K562 (cell line): ENCODE measurements at regions not wholly inside any gene's neighbourhood (a gene's known extent, or its start where the extent isn't known, plus 50 kb on each side); places are given as distances from the start of the nearest gene placed in this dataset.

ENCODE experiments used
- ATAC-seq: fragments of 200-7000 bp; cut with Tn5 transposase; 3 replicates; pipeline ENCODE4 v1.9.1; 2020; ENCODE audit warnings: moderate library complexity
- BruUV-seq: library from RNA; stranded (reverse); fragments of 400-500 nt; replicated peaks from 2 replicates; lab custom pipeline; 2021; lab: Mats Ljungman, UMichigan
- CTCF ChIA-PET: fragments of 300-600 bp; formaldehyde crosslinking; extraction: SDS; loops from one replicate; lab custom pipeline; 2021; ENCODE audit warnings: low intra/inter-chr PET ratio; lab: Yijun Ruan, JAX
- POLR2A ChIA-PET: fragments of 300-600, 350-650 bp; sonication (Branson Sonifier 250); formaldehyde crosslinking; extraction: SDS; loops from one replicate; lab custom pipeline; 2021; ENCODE audit warnings: antibody characterized with exemption, inconsistent platforms; lab: Yijun Ruan, JAX
- DNase-seq, 4 experiments: peaks; one replicate each; pipeline versions ENCODE4 v3.0.0 to v3.0.0-alpha.2; 2011 to 2018; ENCODE audit warnings: low spot score in 3 of 4, mixed read lengths in 3 of 4; ENCODE audit errors: extremely low read depth in 1 of 4
- FAIRE-seq: peaks from 2 replicates; lab custom pipeline; 2011; peaks lifted over from hg19 to GRCh38; lab: Jason Lieb, UNC
- H2AFZ ChIP-seq: 2 replicates; pipeline ENCODE4 v1.6.0; 2011; ENCODE audit warnings: low read depth, low read length, control low read depth, inconsistent platforms
- H3K27ac ChIP-seq: fragments of 200-600 bp; 3 replicates; pipeline ENCODE4 v1.8.0; 2011; ENCODE audit warnings: low read depth, mild to moderate bottlenecking, control low read depth, inconsistent platforms, low read length, moderate library complexity, mixed read lengths; ENCODE audit errors: extremely low read depth
- H3K27me3 ChIP-seq, 2 experiments: fragments of 300-600 bp in 1 of 2; 2 replicates in 1 of 2; 3 replicates in 1 of 2; pipeline versions ENCODE4 v1.6.0 to v1.8.0; 2011; ENCODE audit warnings: inconsistent platforms in 2 of 2, low read length in 2 of 2, mild to moderate bottlenecking in 1 of 2, mixed read lengths in 1 of 2, moderate library complexity in 1 of 2; ENCODE audit not compliant: control insufficient read depth in 2 of 2, insufficient read depth in 2 of 2
- H3K36me3 ChIP-seq: fragments of 300-600 bp; 3 replicates; pipeline ENCODE4 v1.8.0; 2011; ENCODE audit warnings: mild to moderate bottlenecking, low read length, inconsistent platforms; ENCODE audit not compliant: control insufficient read depth, insufficient read depth
- H3K4me1 ChIP-seq, 2 experiments: fragments of 200-600 bp in 1 of 2; replicated peaks in 1 of 2; 2 replicates in 1 of 2; 3 replicates in 1 of 2; pipeline versions ENCODE4 v1.5.1 to v1.8.0; 2011; ENCODE audit warnings: inconsistent platforms in 2 of 2, low read length in 2 of 2, mild to moderate bottlenecking in 1 of 2, mixed read lengths in 1 of 2, moderate library complexity in 1 of 2; ENCODE audit not compliant: control insufficient read depth in 2 of 2, insufficient read depth in 2 of 2
- H3K4me2 ChIP-seq: 2 replicates; pipeline ENCODE4 v1.6.1; 2011; ENCODE audit warnings: low read length, control low read depth, inconsistent platforms, mixed read lengths; ENCODE audit not compliant: insufficient read depth
- H3K4me3 ChIP-seq: fragments of 200-600 bp; sonication (generic), shearing (Covaris generic); 2 replicates; pipeline ENCODE4 v1.5.1; 2016; ENCODE audit warnings: control low read depth, inconsistent platforms
- H3K79me2 ChIP-seq: fragments of 200-600 bp; 3 replicates; pipeline ENCODE4 v1.8.0; 2011; ENCODE audit warnings: low read length, inconsistent platforms; ENCODE audit not compliant: control insufficient read depth, insufficient read depth
- H3K9ac ChIP-seq, 2 experiments: 2 replicates each; pipeline versions ENCODE4 v1.6.0 to v1.6.1; 2011; ENCODE audit warnings: low read depth in 2 of 2, low read length in 2 of 2, control low read depth in 1 of 2, inconsistent platforms in 1 of 2, mild to moderate bottlenecking in 1 of 2, mixed read lengths in 1 of 2; ENCODE audit not compliant: insufficient read depth in 1 of 2
- H3K9me1 ChIP-seq: one replicate; pipeline ENCODE4 v1.6.0; 2011; ENCODE audit warnings: inconsistent platforms, mild to moderate bottlenecking, low read length, moderate library complexity; ENCODE audit not compliant: control insufficient read depth, insufficient read depth
- H3K9me3 ChIP-seq: replicated peaks from 2 replicates; pipeline ENCODE4 v1.5.1; 2011; ENCODE audit warnings: low read depth, low read length, inconsistent platforms; ENCODE audit not compliant: control insufficient read depth, insufficient read depth
- H4K20me1 ChIP-seq: replicated peaks from 2 replicates; pipeline ENCODE4 v1.6.1; 2011; ENCODE audit warnings: low read length, inconsistent platforms, mixed read lengths; ENCODE audit not compliant: control insufficient read depth, insufficient read depth
- ATF3 ChIP-seq, 2 experiments: fragments of 450-650 bp in 1 of 2; sonication (generic) in 1 of 2; formaldehyde crosslinking in 1 of 2; IDR thresholded peaks in 1 of 2; conservative IDR thresholded peaks in 1 of 2; 2 replicates each; pipeline versions ENCODE4 v1.6.1 to v1.8.1; 2016 to 2023; ENCODE audit warnings: mild to moderate bottlenecking in 2 of 2, moderate library complexity in 2 of 2, inconsistent platforms in 1 of 2, missing genetic modification reagents in 1 of 2
- MEF2A ChIP-seq: IDR thresholded peaks from 2 replicates; pipeline ENCODE4 v1.6.1; 2011; ENCODE audit warnings: low read depth, mild to moderate bottlenecking, low read length, moderate library complexity; ENCODE audit not compliant: control insufficient read depth
- MXI1 ChIP-seq: IDR thresholded peaks from 2 replicates; pipeline ENCODE4 v1.6.1; 2011; ENCODE audit warnings: low read depth, mild to moderate bottlenecking, improper control_type of control experiment, low read length
- RAD21 ChIP-seq, 2 experiments: fragments of 250-450 bp in 1 of 2; fragments of 450-650 bp in 1 of 2; sonication (Bioruptor Pico) in 1 of 2; formaldehyde crosslinking in 1 of 2; IDR thresholded peaks in 1 of 2; conservative IDR thresholded peaks in 1 of 2; 2 replicates each; pipeline versions ENCODE4 v1.4.0 to v1.8.0; 2020 to 2022; ENCODE audit warnings: mild to moderate bottlenecking in 2 of 2, moderate library complexity in 1 of 2
- ZBTB11 ChIP-seq, 3 experiments: fragments of 200-800 bp in 1 of 3; fragments of 250-450 bp in 1 of 3; fragments of 450-650 bp in 1 of 3; sonication (Bioruptor Pico) in 1 of 3; sonication (Bioruptor generic) in 1 of 3; formaldehyde crosslinking in 1 of 3; IDR thresholded peaks; 2 replicates each; pipeline versions ENCODE4 v1.6.1 to v1.8.0; 2016 to 2022; ENCODE audit warnings: mild to moderate bottlenecking in 2 of 3, missing genetic modification characterization in 2 of 3, missing compliant biosample characterization in 1 of 3, moderate library complexity in 1 of 3
- ZNF316 ChIP-seq: fragments of 450-650 bp; IDR thresholded peaks from 2 replicates; pipeline ENCODE4 v1.6.1; 2016
- WGBS: fragments of 100-300 bp; shearing (Covaris generic); methylation state at CpG from one replicate; pipeline ENCODE4 v1.1.6; 2016; ENCODE audit warnings: low coverage, mixed read lengths; ENCODE audit not compliant: insufficient coverage; ENCODE audit errors: missing lambda C conversion rate; 5-methylcytosine and 5-hydroxymethylcytosine counted together
- in situ Hi-C: fragments of 300-500 bp; cut with MboI; formaldehyde crosslinking; loops from 4 replicates; pipeline ENCODE4 v1.15.0; 2018; ENCODE audit warnings: inconsistent platforms, mixed read lengths
- intact Hi-C: fragments of 100-400 bp; cut with micrococcal nuclease; formaldehyde crosslinking; loops from 2 replicates; pipeline ENCODE4 v1.14.2; 2022

- TF ChIP-seq ZBTB11 (CRISPR knock-in tag; IDR thresholded peaks at IDR 0.05) (no peak), MXI1 (no peak)
Observed at GRCh38 chr3:177469216-177469615, 271.9 kb upstream of the TBL1XR1 start (continued).

- Histone ChIP-seq H3K36me3 (no peaks in the 10 kb centered on the region), H3K79me2 (no peaks in the 10 kb centered on the region), H3K4me2 (no peak overlapping the region), H3K9ac (no peak overlapping the region), H4K20me1 (no peaks in the 10 kb centered on the region), H3K9me3 (no peaks in the 10 kb centered on the region), H3K4me1 (no peaks in the 10 kb centered on the region; a peak in 2 of 5 replicates), H3K27ac (no peak overlapping the region), H3K9me1 (no peaks in the 10 kb centered on the region), H3K4me3 (no peak overlapping the region), H2AFZ (no peak overlapping the region), H3K27me3 (no peaks in the 10 kb centered on the region)
- POLR2A ChIA-PET, result interaction anchor here (1.2 to 1.5 kb wide), 2 partner anchors 10 to 110 kb away, joined by 4 to 5 read pairs; no protein-coding TSS in a partner anchor
- ATAC-seq, result peak; percentile 69
- WGBS, result 49% methylated on average over 8 of the region's 8 CpGs
- intact Hi-C loops (loop anchor here (10.0 kb wide), 1 partner anchor 276 kb away; the partner anchor contains the start of gene TBL1XR1), in situ Hi-C loops (no loop called here)
- CTCF ChIA-PET, result no interaction called here
- no peak for DNase-seq
- no TSS peak for BruUV-seq
- no peak for FAIRE-seq
- TF ChIP-seq ZNF316 (0 out of 2 replicates have a peak, but pooled peaks have one; percentile 9), RAD21 (CRISPR knock-in tag; conservative IDR thresholded peaks at IDR 0.05 in 1 of 2, IDR thresholded peaks at IDR 0.05 in 1 of 2) (peak in 1 of 2 experiments; percentile 17; a peak in 1 of 4 replicates), ATF3 (IDR thresholded peaks at IDR 0.05) (peak; percentile 13; the same call in 1 of the 2 replicates), ATF3 (CRISPR knock-in tag; conservative IDR thresholded peaks at IDR 0.05) (no peak), MEF2A (no peak)
Observed at GRCh38 chr3:177470197-177470941, 273.1 kb upstream of the TBL1XR1 start.
